ENCODE measurements at regions not wholly inside any gene's neighbourhood (a gene's known extent, or its start where the extent isn't known, plus 50 kb on each side); places are given as distances from the start of the nearest gene placed in this dataset.
"Not testable (repeated sequence)": the region's sequence is repeated elsewhere in the genome, so short reads cannot be mapped to it uniquely, and the experiment has no call there.

DNA sequence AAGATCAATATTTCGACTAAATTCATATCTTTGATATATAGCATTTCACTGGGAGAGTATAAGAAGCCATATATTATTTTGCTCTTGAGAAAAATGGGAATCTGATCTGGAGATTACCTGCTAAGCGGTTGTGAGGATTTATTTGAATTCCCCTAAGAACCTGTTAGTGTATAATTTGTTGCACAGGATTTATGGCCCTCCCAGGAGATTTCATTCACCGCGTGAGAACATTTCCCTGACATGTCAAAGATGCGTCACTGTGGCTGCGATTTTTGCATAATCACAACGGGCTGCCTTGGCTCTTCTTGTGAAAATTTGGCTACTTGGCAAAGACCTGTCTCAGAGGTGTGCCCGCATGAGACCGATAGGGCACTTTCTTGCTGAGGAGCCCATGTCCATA is 184.7 kb upstream of the PFKP start:
- DNase-seq (ENCODE audit: low spot score): no peak
- in situ Hi-C loops (cut with MboI; ENCODE audit: low pct_unique_long_range_greater_than_20kb, low sequenced_read_pairs, unreplicated experiment): no loop called here
- no peak for TF ChIP-seq CTCF (IDR thresholded peaks at IDR 0.05; ENCODE audit: extremely low read depth, insufficient read depth, missing control alignments)

- in situ Hi-C loops (cut with MboI; ENCODE audit: low pct_unique_long_range_greater_than_20kb, low sequenced_read_pairs, unreplicated experiment): no loop called here
- DNase-seq (ENCODE audit: low spot score): no peak
- no peak for TF ChIP-seq CTCF (IDR thresholded peaks at IDR 0.05; ENCODE audit: extremely low read depth, insufficient read depth, missing control alignments)
Observed at GRCh38 chr10:2881720-2882620, 185.4 kb upstream of the PFKP start.

- DNase-seq (ENCODE audit: low spot score); in situ Hi-C loops (cut with MboI; ENCODE audit: low pct_unique_long_range_greater_than_20kb, low sequenced_read_pairs, unreplicated experiment): not testable (repeated sequence)
Observed at GRCh38 chr10:2880050-2880449, 187.3 kb upstream of the PFKP start.

- DNase-seq (ENCODE audit: low spot score): no peak
- no peak for TF ChIP-seq CTCF (IDR thresholded peaks at IDR 0.05; ENCODE audit: extremely low read depth, insufficient read depth, missing control alignments)
- in situ Hi-C loops (cut with MboI; ENCODE audit: low pct_unique_long_range_greater_than_20kb, low sequenced_read_pairs, unreplicated experiment): no loop called here
Observed at GRCh38 chr10:2878818-2879217, 188.5 kb upstream of the PFKP start.

- no peak for TF ChIP-seq CTCF (IDR thresholded peaks at IDR 0.05; ENCODE audit: extremely low read depth, insufficient read depth, missing control alignments)
- no peak for DNase-seq (ENCODE audit: low spot score)
- in situ Hi-C loops (cut with MboI; ENCODE audit: low pct_unique_long_range_greater_than_20kb, low sequenced_read_pairs, unreplicated experiment): no loop called here
Observed at GRCh38 chr10:2876032-2876431, 191.3 kb upstream of the PFKP start.

DNA sequence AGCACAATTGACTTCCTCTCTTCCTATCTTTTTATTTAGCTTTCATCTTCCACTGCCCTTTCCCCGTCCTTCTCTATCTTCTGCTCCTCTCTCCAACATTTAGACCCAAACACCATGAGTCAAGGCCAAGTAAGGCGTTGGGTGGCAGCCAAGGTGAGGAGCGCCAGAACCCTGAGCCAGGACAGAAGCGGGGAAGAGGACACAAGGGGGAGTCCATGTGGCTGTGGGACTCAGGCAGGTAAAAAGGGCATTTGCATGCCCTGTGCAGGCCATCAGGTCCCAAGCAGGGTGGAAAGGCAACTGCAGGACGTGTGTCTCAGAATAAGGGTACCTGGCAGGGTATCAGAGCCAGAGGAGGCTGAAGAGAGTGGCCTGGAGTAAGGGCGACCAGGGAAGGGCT is 192.4 kb upstream of the PFKP start:
- DNase-seq (ENCODE audit: low spot score): no peak
- in situ Hi-C loops (cut with MboI; ENCODE audit: low pct_unique_long_range_greater_than_20kb, low sequenced_read_pairs, unreplicated experiment): no loop called here
- TF ChIP-seq CTCF (IDR thresholded peaks at IDR 0.05; ENCODE audit: extremely low read depth, insufficient read depth, missing control alignments): no peak

DNA sequence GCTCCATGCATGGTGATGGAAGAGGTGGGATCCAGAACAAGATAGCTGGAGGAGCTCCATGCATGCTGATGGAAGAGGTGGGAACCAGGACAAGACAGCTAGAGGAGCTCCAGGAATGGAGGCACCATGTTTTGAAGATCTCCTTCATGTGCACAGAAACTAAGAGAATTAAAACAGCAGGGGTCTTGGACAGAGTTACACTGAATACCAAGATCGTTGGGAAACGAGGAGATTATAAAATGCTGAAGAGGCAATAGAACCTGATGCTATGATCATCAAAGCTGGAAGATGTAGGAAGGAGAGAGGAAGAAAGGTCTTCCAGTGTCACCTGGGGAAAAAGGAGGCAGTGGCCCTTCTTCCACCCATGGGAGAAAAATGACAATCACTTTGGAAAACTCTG is 193.6 kb upstream of the PFKP start:
- no peak for DNase-seq (ENCODE audit: low spot score)
- in situ Hi-C loops (cut with MboI; ENCODE audit: low pct_unique_long_range_greater_than_20kb, low sequenced_read_pairs, unreplicated experiment): no loop called here
- TF ChIP-seq CTCF (IDR thresholded peaks at IDR 0.05; ENCODE audit: extremely low read depth, insufficient read depth, missing control alignments): no peak

Data from GM13977 (cell line).